OCI-LY3 (cell line): ENCODE measurements at regions not wholly inside any gene's neighbourhood (a gene's known extent, or its start where the extent isn't known, plus 50 kb on each side); places are given as distances from the start of the nearest gene placed in this dataset.
A peak's percentile ranks its signal among the peaks of the same experiment; 100 is the strongest.

ENCODE experiments used
- H2AFZ ChIP-seq: fragments of 200-600, 300-600 bp; shearing (Covaris generic); 2 replicates; pipeline ENCODE4 v1.6.0; 2014; ENCODE audit warnings: antibody characterized with exemption, low read depth, low read length
- H3K27ac ChIP-seq: fragments of 200-600, 300-600 bp; sonication (generic); 2 replicates; pipeline ENCODE4 v1.5.1; 2014; ENCODE audit warnings: mild to moderate bottlenecking, low read length, moderate library complexity, mixed read lengths
- H3K27me3 ChIP-seq: fragments of 200-600, 300-600 bp; sonication (generic); 2 replicates; pipeline ENCODE4 v1.6.1; 2014; ENCODE audit warnings: low read depth, low read length, mixed read lengths
- H3K36me3 ChIP-seq: fragments of 200-600, 300-600 bp; sonication (generic); replicated peaks from 2 replicates; pipeline ENCODE3; 2014; ENCODE audit warnings: low read depth, low read length, mixed read lengths
- H3K4me1 ChIP-seq: fragments of 300-600, 200-600 bp; sonication (generic); 2 replicates; pipeline ENCODE4 v1.6.1; 2014; ENCODE audit warnings: low read length, mixed read lengths
- H3K4me2 ChIP-seq: fragments of 200-600, 300-600 bp; sonication (generic); 2 replicates; pipeline ENCODE4 v1.6.1; 2014; ENCODE audit warnings: low read length, mixed read lengths
- H3K4me3 ChIP-seq: fragments of 300-600, 200-600 bp; sonication (generic); 2 replicates; pipeline ENCODE4 v1.5.1; 2014; ENCODE audit warnings: antibody characterized with exemption, mild to moderate bottlenecking, low read length, moderate library complexity
- H3K79me2 ChIP-seq: fragments of 300-600, 200-600 bp; shearing (Covaris generic); 2 replicates; pipeline ENCODE4 v1.6.1; 2014; ENCODE audit warnings: mild to moderate bottlenecking, low read length, mixed read lengths
- H3K9ac ChIP-seq: fragments of 300-600, 200-600 bp; shearing (Covaris generic); 2 replicates; pipeline ENCODE4 v1.6.0; 2014; ENCODE audit warnings: mild to moderate bottlenecking, low read length, moderate library complexity
- H3K9me3 ChIP-seq: fragments of 200-600, 300-600 bp; shearing (Covaris generic); 2 replicates; pipeline ENCODE4 v1.6.1; 2014; ENCODE audit warnings: low read length, mixed read lengths; ENCODE audit not compliant: insufficient read depth
- H4K20me1 ChIP-seq: fragments of 200-600, 300-600 bp; sonication (generic); 2 replicates; pipeline ENCODE4 v1.6.1; 2016; ENCODE audit warnings: low read length, mixed read lengths; ENCODE audit not compliant: insufficient read depth
- CTCF ChIP-seq: fragments of 200-600, 300-600 bp; sonication (generic); IDR thresholded peaks from 2 replicates; pipeline ENCODE4 v1.5.1; 2014; ENCODE audit warnings: antibody characterized with exemption, low read length, low read depth
- EZH2phosphoT487 ChIP-seq: fragments of 200-600 bp; shearing (Covaris generic); IDR thresholded peaks from 2 replicates; pipeline ENCODE4 v1.6.1; 2018; ENCODE audit warnings: antibody characterized with exemption, mixed run types, low read depth

GRCh38 chr2:221064880-221065279, 507.2 kb downstream of the EPHA4 start:
- H4K20me1 ChIP-seq: no peaks in the 10 kb centered on the region
- H3K79me2 ChIP-seq: no peaks in the 10 kb centered on the region
- no peak overlapping the region for H3K4me2 ChIP-seq
- H3K27ac ChIP-seq: no peak overlapping the region
- no peaks in the 10 kb centered on the region for H3K9me3 ChIP-seq
- H3K4me3 ChIP-seq: no peak overlapping the region
- TF ChIP-seq EZH2phosphoT487 (no peak), CTCF (no peak)
- H3K36me3 ChIP-seq: no peaks in the 10 kb centered on the region
- no peaks in the 10 kb centered on the region for H3K27me3 ChIP-seq
- H2AFZ ChIP-seq: no peak overlapping the region
- H3K9ac ChIP-seq: no peak overlapping the region
- H3K4me1 ChIP-seq: no peaks in the 10 kb centered on the region

GRCh38 chr2:221068123-221068522, 504.0 kb downstream of the EPHA4 start:
- H3K36me3 ChIP-seq: no peaks in the 10 kb centered on the region
- H2AFZ ChIP-seq: no peak overlapping the region
- no peak overlapping the region for H3K4me2 ChIP-seq
- no peaks in the 10 kb centered on the region for H3K9me3 ChIP-seq
- H3K4me3 ChIP-seq: no peak overlapping the region
- no peaks in the 10 kb centered on the region for H3K27me3 ChIP-seq
- TF ChIP-seq EZH2phosphoT487 (no peak), CTCF (peak; percentile 19; the same call in 1 of the 2 replicates)
- H3K9ac ChIP-seq: no peak overlapping the region
- no peaks in the 10 kb centered on the region for H3K4me1 ChIP-seq
- no peaks in the 10 kb centered on the region for H3K79me2 ChIP-seq
- no peak overlapping the region for H3K27ac ChIP-seq
- H4K20me1 ChIP-seq: no peaks in the 10 kb centered on the region

DNA sequence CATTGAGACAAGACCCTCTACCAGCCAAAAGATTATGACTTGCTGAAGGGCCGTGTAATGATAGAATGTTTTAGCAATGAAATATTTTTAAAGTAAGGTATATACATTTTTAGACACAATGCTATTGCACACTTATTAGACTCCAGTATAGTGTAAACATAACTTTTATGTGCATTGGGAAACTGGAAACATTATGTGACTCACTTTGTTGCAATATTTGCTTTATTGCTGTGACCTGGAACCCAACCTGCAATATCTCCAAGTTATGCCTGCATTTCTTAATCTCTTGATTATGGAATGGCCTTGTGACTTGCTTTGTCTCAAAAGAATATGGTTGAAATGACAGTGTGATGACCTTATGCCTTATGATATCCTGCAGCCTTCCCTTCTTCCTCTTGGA, 502.0 kb downstream of the EPHA4 start:
- Histone ChIP-seq H3K27ac (no peak overlapping the region), H3K4me1 (no peaks in the 10 kb centered on the region), H2AFZ (no peak overlapping the region), H3K36me3 (no peaks in the 10 kb centered on the region), H3K4me2 (no peak overlapping the region), H4K20me1 (no peaks in the 10 kb centered on the region), H3K9me3 (no peaks in the 10 kb centered on the region), H3K9ac (no peak overlapping the region), H3K79me2 (no peaks in the 10 kb centered on the region), H3K4me3 (no peak overlapping the region), H3K27me3 (no peaks in the 10 kb centered on the region)
- TF ChIP-seq CTCF: no peak
- TF ChIP-seq EZH2phosphoT487: no peak

DNA sequence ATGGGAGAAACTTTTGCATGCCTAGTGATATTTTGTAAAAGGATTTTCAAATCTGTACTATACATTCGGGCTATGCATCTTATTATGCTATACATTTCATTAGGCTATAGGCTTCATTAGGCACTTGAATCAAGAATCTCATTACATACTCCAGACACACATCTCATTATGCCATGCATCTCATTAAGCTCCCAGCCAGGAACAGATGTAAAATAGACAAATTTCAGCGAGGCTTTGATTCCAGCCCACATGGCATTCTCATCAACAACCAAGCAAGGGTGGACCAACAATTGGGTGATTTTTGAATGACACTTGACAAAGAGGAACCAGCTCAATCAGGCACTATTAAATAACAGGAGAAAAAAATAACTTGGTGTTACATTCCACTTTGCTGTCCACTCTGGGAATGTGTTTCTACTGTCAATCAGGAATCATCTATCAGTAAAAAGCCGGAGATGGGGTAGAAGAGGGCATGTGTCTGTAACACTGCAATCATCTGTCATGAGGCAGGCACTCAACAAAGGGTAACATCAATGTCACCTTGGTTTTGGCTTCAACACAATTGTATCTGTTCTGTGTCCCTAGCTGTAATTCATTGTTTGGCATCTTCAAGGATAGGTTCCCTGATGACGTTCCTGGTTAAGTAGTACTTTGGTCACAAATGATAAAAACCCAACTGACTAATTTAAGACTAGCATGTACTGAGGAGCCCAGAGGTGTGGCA, 498.6 kb downstream of the EPHA4 start:
- Histone ChIP-seq H3K79me2 (no peaks in the 10 kb centered on the region), H3K4me2 (no peak overlapping the region), H3K4me1 (no peaks in the 10 kb centered on the region), H3K27ac (no peak overlapping the region), H3K36me3 (no peaks in the 10 kb centered on the region), H3K27me3 (no peaks in the 10 kb centered on the region), H4K20me1 (no peaks in the 10 kb centered on the region), H3K9me3 (no peaks in the 10 kb centered on the region), H3K9ac (no peak overlapping the region), H2AFZ (no peak overlapping the region), H3K4me3 (no peak overlapping the region)
- TF ChIP-seq EZH2phosphoT487 (no peak), CTCF (no peak)
